ENCODE measurements at regions not wholly inside any gene's neighbourhood (a gene's known extent, or its start where the extent isn't known, plus 50 kb on each side); places are given as distances from the start of the nearest gene placed in this dataset.

GRCh38 chr3:127497166-127497565, 93.4 kb downstream of the TPRA1 start:
- TF ChIP-seq CTCF (IDR thresholded peaks at IDR 0.05) = no peak
- TF ChIP-seq POLR2A (IDR thresholded peaks at IDR 0.05) = no peak
